ELF-1 (cell line): ENCODE measurements at regions not wholly inside any gene's neighbourhood (a gene's known extent, or its start where the extent isn't known, plus 50 kb on each side); places are given as distances from the start of the nearest gene placed in this dataset.
"Not testable (repeated sequence)": the region's sequence is repeated elsewhere in the genome, so short reads cannot be mapped to it uniquely, and the experiment has no call there.

ENCODE experiments used
- DNase-seq: peaks from one replicate; pipeline ENCODE4 v3.0.0-alpha.2; 2016; ENCODE audit warnings: low read depth, low spot score

DNA sequence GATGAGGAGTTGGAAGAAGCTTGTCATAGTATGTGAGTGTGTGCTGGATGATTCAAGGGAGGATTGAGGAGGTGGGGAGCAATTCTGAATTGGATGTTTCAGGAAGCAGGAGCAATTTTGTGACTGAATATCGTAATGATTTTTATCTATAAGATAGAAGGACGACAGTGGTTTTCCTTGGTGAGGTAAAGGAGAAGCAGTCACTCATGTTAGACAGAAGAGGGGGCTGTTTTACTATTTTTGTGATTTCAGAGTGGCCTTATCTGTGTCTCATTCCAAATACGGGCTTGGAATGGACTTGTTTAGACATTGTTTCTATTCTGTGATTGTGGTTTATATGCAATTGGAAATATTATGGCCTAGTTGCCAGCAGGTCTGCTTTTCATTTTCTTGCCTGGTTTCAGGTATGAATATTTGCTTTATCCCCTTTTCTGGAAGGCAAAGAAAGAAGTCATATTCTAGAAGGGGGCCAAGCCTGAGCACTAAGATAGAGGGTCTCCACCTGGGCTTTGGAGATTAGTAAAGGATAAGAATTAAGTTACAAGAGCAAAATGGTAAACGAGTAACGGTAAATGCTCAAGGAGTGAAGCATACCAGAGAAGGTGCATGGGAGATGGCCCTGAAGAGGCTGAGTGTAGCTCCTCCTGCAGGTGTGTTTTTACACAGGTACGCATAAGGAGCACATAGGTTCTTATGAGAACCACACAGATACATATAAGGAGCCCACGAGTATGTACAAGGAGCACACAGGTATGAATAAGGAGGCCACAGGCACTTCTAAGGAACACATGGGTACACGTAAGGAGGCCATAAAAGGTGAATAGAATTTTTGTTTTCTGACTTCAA, 124.6 kb upstream of the KCNAB1 start:
- DNase-seq: peak; percentile 13

DNA sequence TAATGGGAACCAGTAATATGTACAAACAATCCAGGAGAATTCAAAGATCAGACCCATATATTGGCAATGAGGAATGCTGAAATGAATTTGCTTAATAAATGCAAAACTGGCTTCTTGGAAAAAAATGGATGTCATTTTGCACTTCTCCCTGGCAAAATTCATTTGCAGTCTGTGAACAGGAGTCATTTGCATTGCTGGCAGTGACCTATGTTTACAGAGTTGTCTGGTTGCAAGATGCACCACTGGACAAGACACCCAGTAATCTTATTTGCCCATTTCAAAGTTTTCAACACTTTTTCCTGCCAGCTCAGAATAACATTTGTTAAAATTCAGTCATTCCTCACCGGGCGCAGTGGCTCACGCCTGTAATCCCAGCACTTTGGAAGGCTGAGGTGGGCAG, 123.5 kb upstream of the KCNAB1 start:
- DNase-seq: no peak

DNA sequence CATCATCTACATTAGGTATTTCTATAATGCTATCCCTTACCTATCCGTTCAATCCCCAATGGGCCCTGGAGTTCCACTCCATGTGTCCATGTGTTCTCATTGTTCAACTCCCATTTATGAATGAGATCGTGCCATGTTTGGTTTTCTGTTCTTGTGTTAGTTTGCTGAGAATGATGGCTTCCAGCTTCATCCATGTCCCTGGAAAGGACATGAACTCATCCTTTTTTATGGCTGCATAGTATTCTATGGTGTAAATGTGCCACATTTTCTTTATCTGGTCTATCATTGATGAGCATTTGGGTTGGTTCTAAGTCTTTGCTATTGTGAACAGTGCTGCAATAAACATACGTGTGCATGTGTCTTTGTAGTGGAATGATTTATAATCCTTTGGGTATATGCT, 122.2 kb upstream of the KCNAB1 start:
- not testable (repeated sequence) for DNase-seq

- no peak for DNase-seq
Observed at GRCh38 chr3:156005736-156006135, 114.6 kb upstream of the KCNAB1 start.

GRCh38 chr3:156010829-156011228, 109.5 kb upstream of the KCNAB1 start:
- no peak for DNase-seq

DNA sequence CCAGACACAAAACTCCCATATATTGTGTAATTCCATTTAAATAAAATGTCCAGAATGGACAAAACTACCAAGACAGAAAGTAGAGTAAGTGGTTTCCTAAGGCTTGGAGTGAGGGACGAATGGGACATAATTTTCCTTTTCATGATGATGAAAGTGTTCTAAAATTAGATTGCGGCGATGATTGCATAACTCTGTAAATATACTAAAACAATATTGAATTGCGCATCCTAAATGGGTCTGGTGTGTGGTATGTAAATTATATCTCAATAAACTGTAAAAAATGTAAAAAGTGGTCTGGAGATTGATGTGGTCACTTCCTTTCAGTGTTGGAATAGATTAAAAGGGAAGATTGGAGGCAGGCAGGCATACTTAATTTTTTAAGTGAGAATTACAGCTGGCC, 105.9 kb upstream of the KCNAB1 start:
- no peak for DNase-seq

DNA sequence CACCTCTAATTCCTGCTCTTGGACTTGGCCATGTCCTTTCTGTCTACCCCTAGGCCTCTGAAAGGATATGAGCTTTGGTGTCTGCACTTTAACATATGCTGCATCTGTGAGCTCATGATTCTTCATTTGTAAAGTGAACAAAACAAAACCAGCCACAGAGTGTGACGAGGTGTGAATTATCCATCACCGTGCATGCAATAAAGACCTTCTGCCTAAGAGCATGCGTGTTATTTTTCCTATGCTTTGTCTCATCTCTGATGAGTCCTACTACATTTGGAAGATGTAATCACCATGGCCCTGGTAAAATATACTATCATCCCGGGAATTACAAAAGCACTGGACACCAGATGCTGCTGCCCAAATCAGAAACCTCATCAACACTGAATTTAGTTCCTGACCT, 103.5 kb upstream of the KCNAB1 start:
- DNase-seq: no peak

DNA sequence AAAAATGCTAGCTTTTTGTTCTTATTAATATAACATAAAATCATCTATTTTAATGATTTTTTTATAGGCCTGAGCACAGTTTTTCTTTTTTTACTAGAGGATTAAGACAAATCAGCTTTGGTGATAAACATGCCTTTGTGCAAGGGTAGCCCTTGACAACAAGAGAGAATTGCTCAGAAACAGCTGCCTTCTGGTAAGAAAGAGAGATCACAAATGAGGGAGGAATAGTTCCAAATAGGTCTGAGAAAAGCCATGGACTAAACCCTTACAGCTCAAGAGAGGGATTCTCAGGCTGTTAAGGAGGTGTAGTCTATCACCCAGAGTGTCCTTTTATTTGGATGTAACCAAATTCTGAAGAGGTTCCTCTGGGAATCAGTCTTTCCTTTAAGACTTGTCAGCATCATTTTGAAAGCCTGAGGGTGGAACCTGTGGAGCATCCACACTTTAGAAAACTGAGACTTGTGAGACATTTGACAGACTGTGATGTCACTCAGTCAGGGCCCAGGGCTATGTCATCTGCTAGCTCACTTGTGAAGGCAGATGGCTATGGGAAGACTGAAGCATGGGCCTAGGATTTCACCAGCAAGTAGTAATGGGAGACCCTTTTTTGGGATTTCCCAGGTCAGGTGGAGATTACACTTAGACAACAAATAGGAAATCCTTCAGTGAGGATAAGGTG, 102.9 kb upstream of the KCNAB1 start:
- peak; percentile 58 for DNase-seq

GRCh38 chr3:156024904-156025533, 95.4 kb upstream of the KCNAB1 start:
- peak; percentile 72 for DNase-seq

DNA sequence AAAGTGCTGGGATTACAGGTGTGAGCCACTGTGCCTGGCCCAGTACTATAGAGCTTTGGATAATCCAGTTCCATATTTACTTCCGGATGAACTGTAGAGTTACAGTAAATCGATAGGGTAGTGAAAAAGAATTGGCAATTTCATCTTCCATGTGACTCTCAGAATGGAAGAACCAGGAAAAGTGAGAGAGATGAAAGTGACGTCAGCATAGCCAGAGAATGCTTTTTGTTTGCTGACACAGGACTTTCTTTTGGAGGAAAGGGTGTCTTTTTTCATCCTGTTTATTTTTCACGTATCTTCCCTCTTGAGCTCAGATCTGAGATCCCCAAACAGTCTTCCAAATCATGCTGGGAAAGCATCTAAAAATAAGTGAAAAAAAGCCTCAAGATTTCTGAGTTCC, 91.2 kb upstream of the KCNAB1 start:
- DNase-seq: no peak

DNA sequence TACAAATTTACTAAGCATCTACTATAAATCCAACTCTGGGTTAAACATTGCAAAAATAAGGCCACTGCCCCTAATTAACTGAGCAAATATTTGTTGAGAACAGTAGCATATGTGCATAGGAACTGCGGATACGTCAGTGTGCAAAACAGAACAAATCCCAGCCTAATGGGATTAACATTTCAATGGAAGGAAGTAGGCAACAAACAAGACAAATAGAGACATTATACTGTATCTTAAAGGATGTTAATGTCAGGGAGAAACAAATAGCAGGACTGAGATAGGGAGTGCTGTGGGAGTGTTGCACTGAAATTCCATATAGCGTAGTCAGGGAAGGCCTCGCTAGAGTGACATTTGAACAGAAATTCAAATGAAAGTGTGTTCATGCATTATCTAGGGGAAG, 89.7 kb upstream of the KCNAB1 start:
- no peak for DNase-seq

DNA sequence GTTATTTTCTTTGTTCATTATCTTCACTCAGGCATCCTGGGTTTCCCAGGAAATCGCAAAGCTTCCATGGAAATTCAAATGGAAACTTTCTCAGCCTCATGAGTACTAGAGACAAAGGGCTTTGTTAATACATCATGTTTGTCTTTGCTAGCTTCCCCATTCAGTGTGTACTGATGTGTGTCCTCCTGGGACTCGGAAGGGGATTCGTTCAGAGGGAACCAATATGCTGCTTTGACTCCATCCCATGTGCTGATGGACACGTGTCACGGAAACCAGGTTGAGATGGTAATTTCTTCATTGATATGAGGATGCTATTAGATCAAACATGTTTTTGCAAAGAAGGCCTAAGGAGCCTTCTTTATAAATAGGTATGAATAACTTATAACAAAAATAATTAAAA, 87.0 kb upstream of the KCNAB1 start:
- no peak for DNase-seq

- DNase-seq: no peak
Observed at GRCh38 chr3:156035158-156035557, 85.2 kb upstream of the KCNAB1 start.

DNA sequence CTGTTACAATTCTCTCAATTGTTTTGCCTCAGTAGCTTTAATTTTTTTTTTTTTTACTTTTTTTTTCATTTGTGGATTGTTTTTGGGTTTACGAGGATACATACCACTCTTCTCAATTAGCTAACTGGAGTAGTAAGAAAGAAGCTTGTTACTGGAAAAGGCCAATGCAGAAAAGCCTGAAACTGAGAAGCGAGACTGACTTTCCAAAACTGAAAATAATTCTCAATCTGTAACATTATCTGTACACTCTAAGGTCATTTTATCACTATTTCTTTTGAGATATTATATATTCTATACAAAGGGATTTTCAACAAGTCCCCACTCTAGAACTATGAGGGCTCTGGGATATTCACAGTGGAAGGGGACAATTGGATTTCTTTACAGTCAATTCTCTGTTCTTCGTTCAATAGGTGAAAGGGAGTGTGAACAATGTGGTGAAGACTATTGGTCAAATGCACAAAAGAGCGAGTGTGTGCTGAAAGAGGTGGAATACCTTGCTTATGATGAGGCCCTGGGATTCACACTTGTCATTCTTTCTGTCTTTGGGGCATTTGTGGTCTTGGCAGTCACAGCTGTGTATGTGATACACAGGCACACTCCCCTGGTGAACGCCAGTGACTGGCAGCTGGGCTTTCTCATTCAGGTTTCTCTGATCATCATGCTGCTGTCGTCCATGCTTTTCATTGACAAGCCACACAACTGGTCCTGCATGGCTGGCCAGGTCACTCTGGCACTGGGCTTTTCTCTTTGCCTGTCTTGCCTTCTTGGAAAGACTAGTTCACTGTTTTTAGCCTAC, 83.9 kb upstream of the KCNAB1 start:
- no peak for DNase-seq

GRCh38 chr3:156037356-156037755, 83.0 kb upstream of the KCNAB1 start:
- no peak for DNase-seq

GRCh38 chr3:156038869-156039268, 81.5 kb upstream of the KCNAB1 start:
- DNase-seq: no peak

DNA sequence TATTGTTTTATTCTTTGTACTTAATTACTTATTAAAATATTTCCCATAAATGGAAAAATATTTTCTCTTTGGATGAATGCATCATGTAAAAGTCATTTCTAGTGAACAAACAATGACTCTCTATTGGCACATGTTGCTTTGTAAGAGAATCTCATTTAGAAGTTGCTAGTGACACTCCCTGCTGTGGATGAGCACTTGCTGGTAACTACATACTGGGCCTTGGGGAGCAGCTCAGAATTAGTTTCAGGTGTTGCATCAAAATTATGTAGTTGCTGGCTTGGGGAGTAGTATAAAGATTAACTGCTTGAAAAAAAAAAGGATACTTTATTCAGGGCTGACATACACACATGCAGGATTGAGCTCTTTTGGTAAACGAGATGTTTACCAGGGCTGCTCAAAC, 80.3 kb upstream of the KCNAB1 start:
- DNase-seq: no peak

DNA sequence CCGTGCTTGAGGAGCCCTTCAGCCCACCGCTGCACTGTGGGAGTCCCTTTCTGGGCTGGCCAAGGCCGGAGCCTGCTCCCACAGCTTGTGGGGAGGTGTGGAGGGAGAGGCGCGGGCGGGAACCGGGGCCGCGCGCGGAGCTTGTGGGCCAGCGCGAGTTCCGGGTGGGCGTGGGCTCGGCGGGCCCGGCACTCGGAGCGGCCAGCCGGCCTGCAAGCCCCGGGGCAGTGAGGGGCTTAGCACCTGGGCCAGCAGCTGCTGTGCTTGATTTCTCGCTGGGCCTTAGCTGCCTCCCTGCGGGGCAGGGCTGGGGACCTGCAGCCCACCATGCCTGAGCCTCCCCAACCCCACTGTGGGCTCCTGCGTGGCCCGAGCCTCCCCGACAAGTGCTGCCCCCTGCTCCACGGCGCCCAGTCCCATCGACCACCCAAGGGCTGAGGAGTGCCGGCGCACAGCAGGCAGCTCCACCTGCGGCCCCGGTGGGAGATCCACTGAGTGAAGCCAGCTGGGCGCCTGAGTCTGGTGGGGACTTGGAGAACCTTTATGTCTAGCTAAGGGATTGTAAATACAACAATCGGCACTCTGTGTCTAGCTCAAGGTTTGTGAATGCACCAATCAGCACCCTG, 79.0 kb upstream of the KCNAB1 start:
- not testable (repeated sequence) for DNase-seq

- DNase-seq: not testable (repeated sequence)
Observed at GRCh38 chr3:156041856-156042255, 78.5 kb upstream of the KCNAB1 start.

- DNase-seq: peak; percentile 75
Observed at GRCh38 chr3:156043832-156044633, 76.3 kb upstream of the KCNAB1 start.

GRCh38 chr3:156044634-156044975, 75.8 kb upstream of the KCNAB1 start:
- no peak for DNase-seq
